CD4-positive, alpha-beta T cell (primary cell): ENCODE measurements at regions not wholly inside any gene's neighbourhood (a gene's known extent, or its start where the extent isn't known, plus 50 kb on each side); places are given as distances from the start of the nearest gene placed in this dataset.
"Not testable (repeated sequence)": the region's sequence is repeated elsewhere in the genome, so short reads cannot be mapped to it uniquely, and the experiment has no call there.

Experiments used
- ATAC-seq: fragments of 200-7000 bp; cut with Tn5 transposase; one replicate; pipeline ENCODE4 v1.10.0; 2022; ENCODE audit warnings: mild to moderate bottlenecking; ENCODE audit not compliant: poor library complexity
- CTCF ChIA-PET: fragments of 350-600 bp; sonication (Branson Sonifier 250); formaldehyde crosslinking; loops from one replicate; lab custom pipeline; 2021; ENCODE audit warnings: antibody characterized with exemption, inconsistent platforms; lab: Charles Lee
- POLR2A ChIA-PET: fragments of 350-600 bp; sonication (Branson Sonifier 250); formaldehyde crosslinking; loops from one replicate; lab custom pipeline; 2021; ENCODE audit warnings: antibody characterized with exemption, inconsistent platforms; lab: Charles Lee
- DNase-seq, 14 experiments: peaks; one replicate each; pipeline ENCODE4 v3.0.0-alpha.2; 2013 to 2020; ENCODE audit warnings: mixed read lengths in 2 of 14
- H3K27ac ChIP-seq, 2 donors: one replicate each; pipeline versions ENCODE4 v1.5.1 to v1.7.0; 2013; ENCODE audit warnings: low read length in 2 of 2, low read depth in 1 of 2, mild to moderate bottlenecking in 1 of 2
- H3K27me3 ChIP-seq, 2 experiments: 1 replicate in 1 of 2; 2 replicates in 1 of 2; pipeline versions ENCODE4 v1.6.1 to v1.7.0; 2013; ENCODE audit warnings: low read length in 2 of 2, control low read depth in 1 of 2, mild to moderate bottlenecking in 1 of 2, moderate library complexity in 1 of 2; ENCODE audit not compliant: insufficient read depth in 2 of 2, control insufficient read depth in 1 of 2
- H3K36me3 ChIP-seq: one replicate; pipeline ENCODE4 v1.6.1; 2013; ENCODE audit warnings: low read length, control low read depth; ENCODE audit not compliant: insufficient read depth
- H3K4me1 ChIP-seq: one replicate; pipeline ENCODE4 v1.6.1; 2013; ENCODE audit warnings: low read length, control low read depth; ENCODE audit not compliant: insufficient read depth
- H3K4me3 ChIP-seq: one replicate; pipeline ENCODE4 v1.5.1; 2013; ENCODE audit warnings: mild to moderate bottlenecking, low read length, moderate library complexity
- H3K9me3 ChIP-seq, 2 experiments: 1 replicate in 1 of 2; 2 replicates in 1 of 2; pipeline versions ENCODE4 v1.6.1 to v1.7.0; 2013; ENCODE audit warnings: low read length in 2 of 2, mild to moderate bottlenecking in 2 of 2, control low read depth in 1 of 2, moderate library complexity in 1 of 2; ENCODE audit not compliant: control insufficient read depth in 1 of 2, insufficient read depth in 1 of 2
- H3K27ac Mint-ChIP-seq: one replicate; pipeline ENCODE4 v1.8.0; 2020; ENCODE audit warnings: mixed read lengths
- H3K27me3 Mint-ChIP-seq: one replicate; pipeline ENCODE4 v1.8.0; 2021; ENCODE audit warnings: mixed read lengths
- H3K36me3 Mint-ChIP-seq: one replicate; pipeline ENCODE4 v1.8.0; 2021; ENCODE audit warnings: low read depth, mixed read lengths
- H3K4me1 Mint-ChIP-seq: one replicate; pipeline ENCODE4 v1.8.0; 2021; ENCODE audit warnings: low read depth, mixed read lengths
- H3K4me3 Mint-ChIP-seq: one replicate; pipeline ENCODE4 v1.8.0; 2020; ENCODE audit warnings: mild to moderate bottlenecking, mixed read lengths
- H3K9me3 Mint-ChIP-seq: one replicate; pipeline ENCODE4 v1.8.0; 2020; ENCODE audit warnings: mixed read lengths
- intact Hi-C, 2 experiments: fragments of 100-400 bp; cut with DNase I in 1 of 2; cut with micrococcal nuclease in 1 of 2; formaldehyde crosslinking; loops; one replicate each; pipeline versions ENCODE4 v1.15.1 to v1.9.0; 2023 to 2025; cut with DNase I, micrococcal nuclease

- H3K4me3 Mint-ChIP-seq, intact Hi-C loops, H3K27me3 Mint-ChIP-seq, H3K4me1 ChIP-seq, H3K27ac Mint-ChIP-seq, H3K27me3 ChIP-seq, POLR2A ChIA-PET, H3K9me3 Mint-ChIP-seq, H3K36me3 Mint-ChIP-seq, H3K9me3 ChIP-seq, H3K4me1 Mint-ChIP-seq, H3K4me3 ChIP-seq, H3K27ac ChIP-seq, CTCF ChIA-PET, H3K36me3 ChIP-seq: not testable (repeated sequence)
- DNase-seq = peak in 2 of 14 experiments; percentile 2 to 35
- ATAC-seq = peak; percentile 91
These were observed 125.2 kb downstream of the POTEB start for GRCh38 chr15:21752124-21752957.

DNA sequence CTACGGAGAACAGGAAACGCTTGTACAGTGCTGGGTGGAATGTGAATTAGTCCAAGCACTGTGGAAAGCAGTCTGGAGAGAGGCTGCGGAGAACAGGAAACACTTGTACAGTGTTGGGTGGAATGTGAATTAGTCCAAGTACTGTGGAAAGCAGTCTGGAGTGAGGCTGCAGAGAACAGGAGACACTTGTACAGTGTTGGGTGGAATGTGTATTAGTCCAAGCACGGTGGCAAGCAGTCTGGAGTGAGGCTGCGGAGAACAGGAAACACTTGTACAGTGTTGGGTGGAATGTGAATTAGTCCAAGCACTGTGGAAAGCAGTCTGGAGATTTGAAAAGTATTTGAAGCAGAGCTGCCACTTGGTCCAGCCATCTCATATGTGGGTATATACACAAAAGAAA lies 128.4 kb downstream of the POTEB start:
- H3K36me3 ChIP-seq, POLR2A ChIA-PET, H3K27ac ChIP-seq, H3K27ac Mint-ChIP-seq, H3K4me3 ChIP-seq, H3K9me3 ChIP-seq, H3K27me3 Mint-ChIP-seq, ATAC-seq, H3K4me1 Mint-ChIP-seq, H3K9me3 Mint-ChIP-seq, CTCF ChIA-PET, H3K4me1 ChIP-seq, H3K36me3 Mint-ChIP-seq, H3K4me3 Mint-ChIP-seq, H3K27me3 ChIP-seq, intact Hi-C loops, DNase-seq: not testable (repeated sequence)

GRCh38 chr15:21744245-21744915 lies 133.2 kb downstream of the POTEB start:
- H3K4me3 Mint-ChIP-seq, intact Hi-C loops, H3K36me3 Mint-ChIP-seq, H3K9me3 ChIP-seq, H3K27me3 ChIP-seq, H3K4me3 ChIP-seq, H3K9me3 Mint-ChIP-seq, H3K4me1 ChIP-seq, H3K27ac ChIP-seq, H3K36me3 ChIP-seq, POLR2A ChIA-PET, H3K27ac Mint-ChIP-seq, CTCF ChIA-PET, H3K27me3 Mint-ChIP-seq, H3K4me1 Mint-ChIP-seq: not testable (repeated sequence)
- ATAC-seq (peak; percentile 59), DNase-seq (peak in 1 of 14 experiments; percentile 2)

DNA sequence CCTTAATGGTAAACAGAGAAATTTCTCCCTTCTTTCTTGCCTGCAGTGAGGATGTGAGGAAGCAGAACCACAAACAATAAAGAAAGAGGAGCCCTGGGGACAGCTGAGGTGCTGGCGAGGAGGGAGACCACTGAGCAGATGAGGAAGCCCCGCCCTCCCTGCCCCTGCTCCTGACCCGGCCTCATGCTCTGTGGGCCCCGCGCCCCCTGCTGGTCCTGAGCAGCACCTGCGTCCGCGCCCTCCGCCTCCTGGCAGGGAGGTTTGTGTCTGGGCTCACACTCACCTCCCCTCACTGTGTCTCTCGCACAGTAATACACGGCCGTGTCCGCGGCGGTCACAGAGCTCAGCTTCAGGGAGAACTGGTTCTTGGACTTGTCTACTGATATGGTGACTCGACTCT lies 135.5 kb downstream of the POTEB start:
- ATAC-seq, H3K4me1 ChIP-seq, intact Hi-C loops, H3K4me3 ChIP-seq, H3K36me3 ChIP-seq, H3K4me1 Mint-ChIP-seq, H3K27me3 ChIP-seq, H3K27me3 Mint-ChIP-seq, H3K36me3 Mint-ChIP-seq, H3K4me3 Mint-ChIP-seq, POLR2A ChIA-PET, DNase-seq, H3K27ac ChIP-seq, CTCF ChIA-PET, H3K9me3 Mint-ChIP-seq, H3K9me3 ChIP-seq, H3K27ac Mint-ChIP-seq: not testable (repeated sequence)

DNA sequence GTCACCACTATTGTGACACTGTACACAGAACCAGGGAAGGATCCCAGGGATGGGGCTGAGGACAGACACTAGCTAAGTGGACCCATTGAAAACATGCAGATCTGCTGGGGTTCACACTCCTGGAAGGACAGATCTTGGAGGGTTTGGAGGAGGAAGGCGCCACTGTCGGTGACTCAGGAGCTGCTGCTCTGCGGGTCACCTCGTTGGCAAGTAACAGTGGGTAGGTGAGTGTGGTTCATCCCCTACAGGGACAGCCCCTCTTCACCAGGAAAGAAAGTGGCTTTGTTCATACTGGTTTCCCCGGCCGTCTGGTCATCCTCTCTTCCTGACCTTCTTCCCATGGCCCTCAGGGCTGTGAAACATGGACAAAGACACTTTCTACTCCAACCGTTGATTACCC lies 139.5 kb downstream of the POTEB start:
- POLR2A ChIA-PET = not testable (repeated sequence)

DNA sequence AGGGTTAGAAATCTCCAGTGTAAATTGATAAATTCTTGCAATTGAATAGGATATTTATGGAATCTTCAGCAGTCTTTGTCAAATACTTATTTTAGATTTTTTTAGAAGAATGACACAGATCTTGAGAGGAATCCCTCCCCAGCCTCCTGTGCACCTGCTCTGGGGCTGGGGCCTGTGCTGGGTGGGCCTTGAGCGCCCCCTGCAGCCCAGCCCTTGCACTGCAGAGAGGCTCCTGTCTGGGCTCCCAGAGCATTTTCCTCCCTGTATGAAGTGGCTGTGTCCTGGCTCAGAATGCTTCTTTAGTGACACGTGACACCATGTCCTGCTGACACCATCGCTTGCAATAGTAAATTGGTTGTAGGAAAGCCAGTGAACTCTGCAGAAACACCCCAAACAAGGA lies 141.1 kb downstream of the POTEB start:
- H3K36me3 Mint-ChIP-seq, H3K9me3 Mint-ChIP-seq, intact Hi-C loops, POLR2A ChIA-PET, CTCF ChIA-PET, H3K27me3 Mint-ChIP-seq, H3K4me1 Mint-ChIP-seq, H3K4me1 ChIP-seq, H3K4me3 Mint-ChIP-seq, H3K27ac Mint-ChIP-seq, H3K27ac ChIP-seq, H3K36me3 ChIP-seq, H3K9me3 ChIP-seq, H3K27me3 ChIP-seq, DNase-seq, H3K4me3 ChIP-seq: not testable (repeated sequence)
- peak; percentile 32 for ATAC-seq

More for the DNA sequence above, 139.5 kb downstream of the POTEB start:
- H3K27ac Mint-ChIP-seq, H3K27ac ChIP-seq, H3K4me3 Mint-ChIP-seq, H3K27me3 Mint-ChIP-seq, ATAC-seq, intact Hi-C loops, H3K27me3 ChIP-seq, DNase-seq, H3K4me1 Mint-ChIP-seq, H3K4me1 ChIP-seq, H3K9me3 Mint-ChIP-seq, H3K9me3 ChIP-seq, H3K36me3 ChIP-seq, CTCF ChIA-PET, H3K4me3 ChIP-seq, H3K36me3 Mint-ChIP-seq: not testable (repeated sequence)

DNA sequence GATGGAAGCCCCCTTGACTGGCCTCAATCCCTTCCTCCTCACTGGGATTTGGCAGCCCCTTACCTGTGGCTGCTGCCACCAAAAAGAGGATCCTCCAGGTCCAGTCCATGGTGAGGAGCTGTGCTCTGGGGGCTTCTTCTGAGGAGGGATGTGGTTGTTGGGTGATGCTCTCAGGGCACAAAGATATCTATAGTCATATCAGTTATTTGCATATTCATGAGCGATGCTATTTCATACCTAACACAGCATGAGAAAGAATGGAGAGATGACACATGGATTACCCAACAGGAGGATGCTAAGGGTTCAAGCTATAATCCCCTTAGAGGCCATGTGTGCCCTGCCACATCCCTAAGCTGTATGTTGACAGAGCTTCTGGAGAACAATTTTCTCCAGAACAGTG lies 141.7 kb downstream of the POTEB start:
- ATAC-seq = peak; percentile 71
- H3K36me3 Mint-ChIP-seq, H3K27me3 ChIP-seq, intact Hi-C loops, H3K9me3 Mint-ChIP-seq, DNase-seq, H3K4me3 ChIP-seq, H3K27ac ChIP-seq, H3K4me1 ChIP-seq, CTCF ChIA-PET, H3K27ac Mint-ChIP-seq, POLR2A ChIA-PET, H3K27me3 Mint-ChIP-seq, H3K9me3 ChIP-seq, H3K36me3 ChIP-seq, H3K4me3 Mint-ChIP-seq, H3K4me1 Mint-ChIP-seq: not testable (repeated sequence)
